ENCODE measurements at regions not wholly inside any gene's neighbourhood (a gene's known extent, or its start where the extent isn't known, plus 50 kb on each side); places are given as distances from the start of the nearest gene placed in this dataset.

- no peak for TF ChIP-seq CTCF (IDR thresholded peaks at IDR 0.05; ENCODE audit: low read depth, low read length)
- no peak for TF ChIP-seq POLR2A (IDR thresholded peaks at IDR 0.05; ENCODE audit: extremely low read depth, insufficient read length)
- TF ChIP-seq MAX (IDR thresholded peaks at IDR 0.05; ENCODE audit: low read depth, low read length) = no peak
- no peak for TF ChIP-seq MYC (IDR thresholded peaks at IDR 0.05; ENCODE audit: low read depth, low read length)
Observed at GRCh38 chr12:74770552-74770951, 232.9 kb downstream of the ATXN7L3B start.

All from NB4 (cell line).